ENCODE measurements at regions not wholly inside any gene's neighbourhood (a gene's known extent, or its start where the extent isn't known, plus 50 kb on each side); places are given as distances from the start of the nearest gene placed in this dataset.

DNA sequence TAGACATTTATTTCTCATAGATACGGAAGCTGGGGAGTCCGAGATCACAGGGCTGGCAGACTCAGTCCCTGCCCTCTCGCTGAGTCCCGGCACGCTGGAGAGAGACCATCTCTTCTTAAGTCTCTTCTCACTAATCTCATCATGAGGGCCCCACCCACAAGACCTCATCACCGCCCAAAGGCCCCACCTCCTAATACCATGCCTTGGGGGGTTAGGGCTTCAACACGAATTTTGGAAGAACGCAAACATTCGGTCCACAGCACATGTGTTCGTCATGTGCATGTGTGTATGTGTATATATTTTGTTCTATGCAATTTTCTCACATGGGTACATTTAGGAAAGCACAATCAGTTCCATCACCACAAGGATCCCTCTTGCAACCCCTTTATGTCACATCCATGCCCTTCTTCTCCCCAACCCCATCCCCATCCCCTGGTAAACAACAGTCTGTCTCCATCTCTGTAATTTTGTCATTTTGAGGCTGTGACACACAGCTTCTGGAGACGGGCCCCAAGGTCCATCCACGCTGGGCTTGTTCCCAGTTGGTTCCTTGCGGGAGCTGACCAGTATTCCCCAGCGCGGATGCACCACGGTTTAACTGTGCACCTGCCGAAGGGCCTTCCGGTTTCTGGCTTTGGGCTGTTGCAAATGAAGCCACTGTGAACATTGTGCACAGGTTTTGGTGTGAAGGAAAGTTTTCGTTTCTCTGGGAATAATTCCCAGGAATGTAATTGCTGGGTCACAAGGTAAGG, 317.5 kb upstream of the DIO3 start:
- no peaks in the 10 kb centered on the region for H3K36me3 ChIP-seq (ENCODE audit: control insufficient read depth in 2 of 2, extremely low read depth in 1 of 2, insufficient read depth in 2 of 2, low read length in 2 of 2)
- no peak overlapping the region for H3K4me3 ChIP-seq (replicated peaks in 1 of 3; ENCODE audit: insufficient read depth in 1 of 3, low read depth in 1 of 3, low read length in 3 of 3)
- intact Hi-C loops (cut with micrococcal nuclease) = no loop called here
- no TSS peak for BruUV-seq (replicated peaks)
- TF ChIP-seq POLR2AphosphoS5 (IDR thresholded peaks at IDR 0.05; ENCODE audit: insufficient read depth, low read depth, low read length) (no peak), JUN (IDR thresholded peaks at IDR 0.05; ENCODE audit: borderline replicate concordance, insufficient read depth, insufficient read length, low read depth) (no peak), MYC (IDR thresholded peaks at IDR 0.05; ENCODE audit: low read depth, low read length) (no peak), FOS (IDR thresholded peaks at IDR 0.05; ENCODE audit: borderline replicate concordance, insufficient read depth, low read length) (no peak), EZH2 (IDR thresholded peaks at IDR 0.05; ENCODE audit: borderline replicate concordance, low read depth, low read length, severe bottlenecking) (no peak), POLR2A (IDR thresholded peaks at IDR 0.05; ENCODE audit: low read depth, low read length) (no peak), GATA2 (IDR thresholded peaks at IDR 0.05; ENCODE audit: insufficient read depth, insufficient read length, low read depth, low read length) (no peak)
- TF ChIP-seq, protein P1, sequence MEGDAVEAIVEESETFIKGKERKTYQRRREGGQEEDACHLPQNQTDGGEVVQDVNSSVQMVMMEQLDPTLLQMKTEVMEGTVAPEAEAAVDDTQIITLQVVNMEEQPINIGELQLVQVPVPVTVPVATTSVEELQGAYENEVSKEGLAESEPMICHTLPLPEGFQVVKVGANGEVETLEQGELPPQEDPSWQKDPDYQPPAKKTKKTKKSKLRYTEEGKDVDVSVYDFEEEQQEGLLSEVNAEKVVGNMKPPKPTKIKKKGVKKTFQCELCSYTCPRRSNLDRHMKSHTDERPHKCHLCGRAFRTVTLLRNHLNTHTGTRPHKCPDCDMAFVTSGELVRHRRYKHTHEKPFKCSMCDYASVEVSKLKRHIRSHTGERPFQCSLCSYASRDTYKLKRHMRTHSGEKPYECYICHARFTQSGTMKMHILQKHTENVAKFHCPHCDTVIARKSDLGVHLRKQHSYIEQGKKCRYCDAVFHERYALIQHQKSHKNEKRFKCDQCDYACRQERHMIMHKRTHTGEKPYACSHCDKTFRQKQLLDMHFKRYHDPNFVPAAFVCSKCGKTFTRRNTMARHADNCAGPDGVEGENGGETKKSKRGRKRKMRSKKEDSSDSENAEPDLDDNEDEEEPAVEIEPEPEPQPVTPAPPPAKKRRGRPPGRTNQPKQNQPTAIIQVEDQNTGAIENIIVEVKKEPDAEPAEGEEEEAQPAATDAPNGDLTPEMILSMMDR (IDR thresholded peaks at IDR 0.05; ENCODE audit: extremely low read depth in 1 of 2, insufficient read depth in 1 of 2, low read depth in 1 of 2, low read length in 2 of 2) = no peak
- TF ChIP-seq, protein P2, sequence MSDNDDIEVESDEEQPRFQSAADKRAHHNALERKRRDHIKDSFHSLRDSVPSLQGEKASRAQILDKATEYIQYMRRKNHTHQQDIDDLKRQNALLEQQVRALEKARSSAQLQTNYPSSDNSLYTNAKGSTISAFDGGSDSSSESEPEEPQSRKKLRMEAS (IDR thresholded peaks at IDR 0.05; ENCODE audit: insufficient read depth, insufficient read length) = no peak
- no peak overlapping the region for H3K9ac ChIP-seq (replicated peaks; ENCODE audit: extremely low read depth, insufficient read depth, low read length)
- H3K9me3 ChIP-seq (replicated peaks; ENCODE audit: control insufficient read depth, insufficient read depth, low read length) = no peaks in the 10 kb centered on the region
- H2AFZ ChIP-seq (ENCODE audit: low read depth, low read length) = no peak overlapping the region
- FAIRE-seq (no peak), DNase-seq (ENCODE audit: low read depth, low spot score) (no peak)
- H3K9me1 ChIP-seq (replicated peaks; ENCODE audit: control insufficient read depth, extremely low read depth, insufficient read depth, low read length) = no peaks in the 10 kb centered on the region
- H3K79me2 ChIP-seq (ENCODE audit: control insufficient read depth, insufficient read depth, low read length) = no peaks in the 10 kb centered on the region
- no peaks in the 10 kb centered on the region for H3K4me1 ChIP-seq (ENCODE audit: control insufficient read depth, extremely low read depth, insufficient read depth, low read length)
- ChIA-PET CTCF (no interaction called here), POLR2A (no interaction called here)
- no peak overlapping the region for H3K4me2 ChIP-seq (ENCODE audit: insufficient read depth, low read length)
- H3K27ac ChIP-seq (ENCODE audit: insufficient read depth, low read depth, low read length) = no peak overlapping the region
- no peaks in the 10 kb centered on the region for H3K27me3 ChIP-seq (ENCODE audit: control insufficient read depth in 2 of 2, insufficient read depth in 2 of 2, low read length in 2 of 2)
- dilution Hi-C loops (cut with MboI; ENCODE audit: extremely low pct_ligation_motif_present, low sequenced_read_pairs) = no loop called here
- H4K20me1 ChIP-seq (replicated peaks; ENCODE audit: control insufficient read depth, extremely low read depth, insufficient read depth, low read length) = no peaks in the 10 kb centered on the region

Measured in endothelial cell of umbilical vein (primary cell).